SK-MEL-5 (cell line): ENCODE measurements at regions not wholly inside any gene's neighbourhood (a gene's known extent, or its start where the extent isn't known, plus 50 kb on each side); places are given as distances from the start of the nearest gene placed in this dataset.
"Not testable (repeated sequence)": the region's sequence is repeated elsewhere in the genome, so short reads cannot be mapped to it uniquely, and the experiment has no call there.

Source experiments
- DNase-seq: peaks from one replicate; pipeline ENCODE4 v3.0.0-alpha.2; 2016; ENCODE audit warnings: low read depth, low spot score
- in situ Hi-C: cut with HindIII; loops from 2 replicates; pipeline ENCODE4 v1.10.0; 2016; ENCODE audit warnings: low sequenced_read_pairs, high pct_unique_total_duplicates, low pct_unique_long_range_greater_than_20kb

DNA sequence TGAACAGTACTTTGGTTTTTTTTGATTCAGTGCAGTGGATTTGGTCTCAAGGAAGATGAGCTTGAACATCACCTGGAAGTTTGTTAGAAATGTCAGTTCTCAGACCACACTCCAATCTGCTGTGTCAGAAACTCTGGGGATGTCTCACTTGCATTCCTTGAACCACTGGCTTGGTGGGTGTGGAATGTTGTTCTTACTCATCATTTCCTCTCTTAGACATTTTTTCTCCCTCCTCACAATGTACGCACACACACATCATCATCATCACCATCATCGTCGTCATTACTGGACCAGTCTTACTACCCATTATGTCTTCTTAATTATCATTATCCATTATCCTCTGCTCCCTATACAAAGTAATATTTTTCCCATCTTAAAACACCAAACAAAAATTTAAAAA, 91.9 kb upstream of the KCNK2 start:
- in situ Hi-C loops, result no loop called here
- no peak for DNase-seq

DNA sequence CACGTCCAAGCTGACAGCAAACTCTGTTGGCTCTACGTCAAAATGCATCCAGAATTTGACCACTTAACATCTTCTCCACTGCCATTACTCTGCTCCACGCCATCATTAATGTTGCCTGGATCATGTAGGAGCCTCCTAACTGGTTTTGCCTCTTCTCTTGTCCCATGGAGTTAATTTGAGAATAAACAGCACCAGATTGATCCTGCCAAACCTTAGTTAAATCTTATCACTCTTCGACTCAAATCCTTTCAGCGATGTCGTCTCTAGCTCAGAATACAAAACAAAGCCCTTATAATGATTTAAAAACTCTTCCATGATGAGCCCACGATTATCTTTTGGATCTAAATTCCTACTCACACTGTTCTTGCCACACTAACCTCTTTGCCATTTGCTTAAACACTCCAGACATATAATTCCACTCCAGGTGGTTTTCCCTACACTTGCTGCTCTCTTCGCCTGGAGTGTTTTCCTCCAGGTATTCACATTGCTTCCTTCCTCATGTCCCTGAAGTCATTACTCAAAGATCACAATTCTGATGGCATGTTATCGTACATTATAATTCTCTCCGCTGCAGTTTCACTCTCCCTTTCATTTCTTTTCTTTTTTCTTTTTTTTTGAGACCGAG, 90.7 kb upstream of the KCNK2 start:
- in situ Hi-C loops, result no loop called here
- DNase-seq, result no peak

DNA sequence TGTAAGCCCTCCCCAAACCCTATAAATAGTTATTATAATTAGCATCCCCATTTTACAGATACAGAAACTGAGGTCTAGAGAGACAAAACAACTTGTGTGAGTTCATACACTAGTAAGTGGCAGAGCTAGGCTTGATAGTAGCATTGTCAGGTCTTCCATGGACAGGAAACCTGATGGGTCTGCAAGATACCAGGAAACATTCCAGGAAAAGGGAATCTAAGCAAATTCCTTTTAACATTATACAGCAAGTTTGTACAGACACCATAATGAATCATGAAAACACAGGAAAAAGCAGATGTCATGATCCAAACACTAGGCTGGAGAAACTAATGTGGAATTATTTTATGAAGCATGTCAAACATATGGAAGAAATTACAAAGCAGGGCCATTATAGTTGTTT, 89.1 kb upstream of the KCNK2 start:
- DNase-seq, result no peak
- in situ Hi-C loops, result no loop called here

DNA sequence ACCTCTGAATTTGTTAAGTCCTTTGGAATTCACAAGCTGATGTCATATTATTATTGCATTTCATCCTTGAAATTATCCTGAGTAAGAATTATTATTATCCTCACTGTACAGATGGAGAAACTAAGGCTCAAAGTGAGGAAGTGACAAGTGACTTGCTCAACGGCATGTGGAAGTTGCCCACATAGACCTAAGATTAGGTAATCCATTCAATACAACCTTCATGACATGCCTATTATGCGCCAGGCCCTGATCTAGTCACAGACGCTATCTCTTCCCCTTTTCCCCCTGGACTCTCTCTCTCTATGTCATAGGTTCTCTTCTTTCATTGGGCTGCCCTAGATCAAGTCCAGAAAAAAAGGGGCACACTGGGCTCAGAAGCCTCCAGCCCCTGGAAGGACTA, 84.9 kb upstream of the KCNK2 start:
- DNase-seq, result no peak
- in situ Hi-C loops, result no loop called here

DNA sequence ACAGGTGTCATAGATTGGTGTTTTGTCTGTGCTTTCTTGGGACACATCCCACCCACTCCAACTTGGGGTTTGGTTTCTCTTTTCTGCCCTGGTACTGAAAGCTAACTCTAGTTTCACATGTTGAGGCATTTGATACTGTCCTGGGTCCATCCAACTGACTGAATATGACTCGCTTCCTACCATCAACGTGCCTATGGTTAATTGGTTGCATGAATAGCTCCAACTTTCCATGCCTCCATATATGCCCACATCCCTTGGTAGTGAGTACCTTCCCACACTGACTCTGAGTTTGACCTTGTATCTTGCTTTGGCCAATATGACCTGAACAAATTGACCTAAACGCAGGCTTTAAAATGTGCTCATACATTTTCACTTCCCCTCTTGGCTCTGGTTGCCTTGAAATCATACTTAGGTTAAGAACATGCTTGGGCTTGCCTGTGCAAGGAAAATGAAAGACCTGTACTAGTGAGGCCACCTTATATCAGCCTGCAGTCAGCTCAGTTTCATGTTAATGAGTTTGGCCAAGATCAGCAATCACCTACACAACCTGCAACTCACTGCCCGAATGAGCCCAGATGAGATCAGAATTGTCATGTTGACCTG, 81.0 kb upstream of the KCNK2 start:
- in situ Hi-C loops, result no loop called here
- DNase-seq, result no peak

DNA sequence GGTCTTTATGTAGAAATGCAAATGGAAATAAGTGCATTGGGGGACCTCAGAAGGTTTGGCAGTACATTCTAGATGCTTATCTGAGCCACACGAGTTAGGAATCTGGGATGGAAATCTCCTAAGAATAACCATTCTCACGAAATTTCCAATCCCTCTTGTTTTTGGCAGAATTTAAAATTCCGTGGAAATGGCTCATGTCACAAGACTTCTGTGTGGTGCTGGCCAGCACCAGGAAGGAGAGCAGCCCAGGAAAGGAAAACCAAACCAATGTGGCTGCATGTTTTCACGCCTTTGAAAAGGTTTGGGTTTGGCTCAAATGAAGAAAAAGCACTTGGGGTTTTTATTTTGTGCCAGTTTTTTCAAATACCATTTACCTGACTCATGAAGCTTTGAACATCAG, 80.1 kb upstream of the KCNK2 start:
- no peak for DNase-seq
- in situ Hi-C loops, result no loop called here

DNA sequence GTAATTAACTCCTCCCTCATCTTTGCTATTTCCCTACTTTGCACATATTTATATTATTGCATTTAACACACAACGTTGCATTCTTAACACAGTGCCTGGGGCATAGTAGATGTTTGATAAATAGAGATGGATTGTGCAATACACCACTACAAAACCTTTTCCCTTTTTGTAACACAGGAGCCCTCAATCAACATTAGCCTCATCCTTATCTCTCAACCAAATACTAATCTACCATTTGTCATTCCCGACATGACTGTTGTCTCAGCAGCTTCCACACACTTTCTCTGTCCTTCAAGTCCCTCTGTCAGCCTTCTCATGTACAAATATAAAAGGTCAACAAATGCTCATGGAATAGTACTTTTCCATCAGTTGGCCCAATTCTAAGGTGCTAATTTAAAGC, 78.9 kb upstream of the KCNK2 start:
- in situ Hi-C loops, result no loop called here
- no peak for DNase-seq

DNA sequence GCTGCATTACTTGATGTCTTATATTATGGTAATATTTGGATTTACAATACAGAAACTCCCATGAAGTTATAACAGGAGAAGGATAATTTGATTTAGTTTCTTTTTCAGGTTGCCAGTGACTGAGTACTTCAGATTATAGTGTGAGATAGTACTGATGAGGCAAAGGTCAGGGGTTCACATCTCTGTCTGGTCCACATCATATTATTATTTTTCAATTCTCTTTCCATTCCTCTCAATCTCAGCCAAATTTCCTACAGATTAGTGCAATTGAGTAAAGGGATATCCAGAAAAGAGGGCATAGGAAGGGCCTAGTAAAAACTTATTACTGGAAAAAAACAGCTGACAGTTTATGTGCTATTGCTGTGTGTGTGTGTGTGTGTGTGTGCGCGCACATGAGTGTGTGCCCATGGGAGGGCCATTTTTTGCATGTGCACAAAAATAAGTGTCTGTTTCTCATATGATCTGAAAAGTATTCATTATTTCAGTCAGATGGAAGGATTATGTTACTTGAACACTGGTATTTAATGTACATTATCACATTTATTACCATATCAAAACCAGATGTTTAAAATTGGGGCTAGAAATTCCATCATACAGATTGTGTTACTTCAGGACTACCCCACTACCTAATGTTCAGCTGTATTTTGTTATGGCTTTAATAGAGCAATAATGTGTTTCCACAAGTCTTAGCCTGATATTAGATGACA, 78.3 kb upstream of the KCNK2 start:
- in situ Hi-C loops, result no loop called here
- DNase-seq, result no peak

DNA sequence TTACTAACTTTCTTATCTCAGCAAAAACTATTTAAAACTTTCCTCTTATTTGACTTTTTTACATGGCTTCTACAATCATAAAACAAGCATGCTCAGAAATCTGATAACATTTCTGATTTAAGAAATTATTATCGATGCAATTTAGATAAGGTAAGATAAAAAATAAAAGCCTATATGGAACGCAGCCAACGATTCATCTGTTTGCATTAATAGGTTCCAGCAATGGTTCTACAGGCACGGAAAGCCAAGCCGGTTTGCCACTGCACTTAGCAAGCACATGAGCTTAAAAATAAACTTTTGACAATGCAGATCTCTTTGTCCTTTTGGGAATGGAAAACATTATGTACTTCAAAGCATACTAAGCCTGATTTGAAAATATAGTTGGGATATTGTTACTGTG, 77.5 kb upstream of the KCNK2 start:
- in situ Hi-C loops, result no loop called here
- no peak for DNase-seq

DNA sequence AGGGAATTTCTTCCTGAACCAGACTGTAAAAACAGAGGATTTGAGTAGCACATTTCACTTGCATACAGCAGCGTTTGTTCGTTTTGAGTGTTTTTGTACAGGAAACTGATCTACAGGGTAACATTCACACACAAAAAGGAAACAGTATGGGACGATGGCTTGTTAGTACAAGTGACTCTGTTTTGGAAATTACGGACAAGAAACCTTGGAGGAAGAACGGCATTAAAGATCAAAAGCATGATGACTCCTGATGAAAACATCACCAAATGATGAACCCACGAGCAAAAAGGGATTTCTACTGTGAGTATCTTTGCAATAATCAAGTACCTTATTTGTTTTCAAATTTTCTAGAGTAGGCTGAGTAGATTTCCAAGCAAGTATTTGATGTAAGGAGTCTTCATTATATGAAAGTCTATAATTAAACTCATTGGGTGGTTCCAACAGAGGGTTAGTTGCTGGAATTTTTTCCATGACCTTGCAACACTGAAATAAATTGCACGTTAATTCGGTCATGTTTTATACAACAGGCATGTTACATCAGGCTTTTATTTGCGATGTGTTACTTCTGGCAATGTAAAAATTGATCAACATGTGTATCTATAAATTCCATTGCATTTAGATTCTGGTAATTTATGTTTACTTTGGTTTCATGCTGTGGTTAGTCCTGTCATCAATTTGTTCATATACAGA, 76.7 kb upstream of the KCNK2 start:
- in situ Hi-C loops, result no loop called here
- no peak for DNase-seq

DNA sequence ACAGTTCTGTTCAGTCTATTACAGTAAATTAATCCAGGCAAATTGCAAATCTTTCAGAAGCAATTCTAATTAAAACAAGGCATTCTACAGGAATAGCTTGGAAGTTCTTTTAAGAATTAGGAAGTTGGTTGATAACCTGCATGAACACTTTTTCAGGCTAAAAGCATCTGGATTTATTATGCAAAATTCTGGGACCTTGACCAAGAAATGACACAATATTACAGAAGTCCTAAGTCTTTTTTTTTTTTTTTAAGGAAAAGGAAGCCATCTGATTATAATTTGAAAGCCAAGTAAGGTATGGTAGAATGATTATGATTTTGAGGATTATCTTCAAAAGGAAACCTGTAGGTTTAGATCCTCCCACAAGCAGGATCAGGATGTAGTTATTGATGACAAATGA, 74.7 kb upstream of the KCNK2 start:
- DNase-seq, result no peak

DNA sequence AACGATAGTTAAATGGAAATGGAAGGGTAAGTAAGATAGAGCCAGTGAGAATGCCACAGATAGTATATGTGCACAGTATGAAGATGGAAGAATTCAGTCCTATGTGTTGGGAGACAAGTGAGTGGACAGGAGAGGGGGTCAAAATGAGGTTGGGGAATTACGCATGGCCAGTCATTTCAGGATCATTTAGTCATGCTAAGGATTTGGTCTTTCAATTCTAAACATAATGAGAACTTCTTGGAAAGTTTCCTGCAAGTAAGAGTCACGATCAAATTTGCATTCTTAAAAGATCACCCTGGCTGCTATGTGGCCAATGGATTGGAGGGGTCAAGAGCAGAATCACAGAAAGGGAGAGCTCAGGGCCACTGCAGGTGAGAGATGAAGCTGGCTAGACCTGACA, 64.0 kb upstream of the KCNK2 start:
- no peak for DNase-seq
- in situ Hi-C loops, result no loop called here

More for the DNA sequence above, 74.7 kb upstream of the KCNK2 start:
- in situ Hi-C loops, result no loop called here

DNA sequence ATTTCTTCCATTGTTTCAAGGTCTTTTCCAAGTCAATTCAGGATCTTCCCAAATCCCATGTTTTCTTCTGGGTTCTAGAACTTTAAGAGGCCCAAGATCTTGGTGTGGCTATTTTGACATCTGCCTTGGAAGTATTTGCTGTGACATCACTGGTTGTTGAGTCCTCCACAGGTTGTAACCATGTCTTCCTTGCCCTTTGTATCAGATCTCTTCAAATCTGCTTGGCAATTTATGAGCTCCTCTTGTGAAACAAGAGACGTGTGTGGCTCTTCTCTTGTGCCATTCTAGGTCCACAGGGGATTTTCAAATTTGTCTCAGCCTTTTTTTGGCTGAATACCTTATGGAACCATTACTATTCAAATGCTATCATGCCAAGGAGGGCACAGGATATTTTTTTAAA, 60.3 kb upstream of the KCNK2 start:
- in situ Hi-C loops, result no loop called here
- no peak for DNase-seq

DNA sequence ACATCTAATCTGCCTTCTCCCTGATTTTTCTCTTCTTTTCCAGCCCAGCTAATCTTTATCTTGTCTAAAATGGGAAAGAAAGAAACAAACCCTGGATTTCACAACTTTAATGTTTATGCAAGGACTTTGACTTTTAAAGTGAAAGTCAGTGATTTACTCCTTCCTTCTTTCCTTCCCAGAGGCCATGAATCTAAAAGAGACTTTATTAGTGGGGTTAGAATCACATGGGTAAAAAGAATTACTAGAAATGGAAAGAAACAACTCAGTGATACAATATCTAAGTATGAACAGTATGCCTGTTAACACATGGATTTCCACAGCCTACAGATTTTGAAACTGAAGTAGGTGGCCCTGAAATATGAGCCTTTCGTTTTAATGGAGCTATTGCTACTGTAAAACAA, 59.8 kb upstream of the KCNK2 start:
- in situ Hi-C loops, result no loop called here
- no peak for DNase-seq

DNA sequence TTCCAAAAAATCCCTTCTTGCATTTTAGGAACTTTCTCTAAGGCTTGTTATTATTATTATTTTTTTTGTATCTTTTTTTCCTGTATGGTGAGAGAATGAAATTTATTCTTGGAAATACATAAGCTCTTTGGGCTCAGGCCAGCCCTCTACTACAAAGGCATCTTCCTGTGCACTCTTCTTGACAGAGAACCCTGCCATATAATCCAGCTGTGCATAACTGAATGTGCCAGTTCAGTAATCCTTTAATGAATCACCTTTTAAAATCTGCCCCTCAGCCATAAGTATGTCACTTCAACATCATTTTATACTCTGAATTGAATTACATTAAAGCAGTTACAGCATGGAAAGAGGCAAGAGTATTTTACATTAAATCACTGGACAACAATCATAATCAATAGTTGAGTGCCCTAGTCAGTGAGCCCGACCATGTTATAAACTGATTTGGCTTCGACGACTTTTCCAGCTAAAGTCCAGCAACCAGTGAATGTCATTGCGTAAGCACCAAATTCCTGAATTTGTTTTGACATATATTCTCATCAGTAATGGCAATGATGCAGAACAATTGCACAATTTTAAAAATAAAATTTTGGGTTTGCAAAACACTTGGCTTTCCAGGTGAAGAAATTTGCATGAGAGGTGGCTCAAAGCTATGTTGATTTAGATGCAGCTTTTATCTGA, 59.2 kb upstream of the KCNK2 start:
- in situ Hi-C loops, result no loop called here
- DNase-seq, result no peak

DNA sequence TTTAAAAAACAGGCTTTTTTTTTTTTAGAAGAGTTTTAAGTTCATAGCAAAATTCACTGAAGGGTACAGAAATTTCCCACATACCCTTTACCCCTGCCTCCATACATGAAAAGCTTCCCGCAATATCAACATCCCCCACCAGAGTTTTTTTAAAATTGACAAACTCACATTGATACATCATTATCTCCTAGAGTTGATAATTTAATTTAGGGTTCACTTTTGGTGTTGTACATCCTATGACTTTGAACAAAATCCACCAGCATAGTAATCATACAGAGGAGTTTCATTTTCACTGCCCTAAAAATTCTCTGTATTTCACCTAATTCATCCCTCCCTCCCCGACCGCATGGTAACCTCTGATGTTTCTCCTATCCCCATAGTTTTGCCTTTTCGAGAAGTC, 53.6 kb upstream of the KCNK2 start:
- DNase-seq, result no peak
- in situ Hi-C loops, result no loop called here

DNA sequence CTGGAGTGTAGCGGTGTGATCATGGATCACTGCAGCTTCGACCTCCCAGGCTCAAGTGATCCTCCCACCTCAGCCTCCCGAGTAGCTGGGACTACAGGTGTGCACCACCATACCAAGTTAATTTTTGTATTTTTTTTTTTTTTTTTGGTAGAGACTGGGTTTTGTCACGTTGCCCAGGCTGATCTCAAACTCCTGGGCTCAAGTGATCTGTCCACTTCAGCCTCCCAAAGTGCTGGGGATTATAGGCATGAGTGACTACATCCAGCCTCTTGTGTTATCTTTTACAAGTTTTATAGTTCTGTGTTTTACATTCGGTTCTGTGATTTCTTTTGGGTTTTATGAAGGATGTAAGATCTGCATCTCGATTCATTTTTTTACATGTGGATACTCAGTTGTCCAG, 52.0 kb upstream of the KCNK2 start:
- DNase-seq, in situ Hi-C loops: not testable (repeated sequence)

DNA sequence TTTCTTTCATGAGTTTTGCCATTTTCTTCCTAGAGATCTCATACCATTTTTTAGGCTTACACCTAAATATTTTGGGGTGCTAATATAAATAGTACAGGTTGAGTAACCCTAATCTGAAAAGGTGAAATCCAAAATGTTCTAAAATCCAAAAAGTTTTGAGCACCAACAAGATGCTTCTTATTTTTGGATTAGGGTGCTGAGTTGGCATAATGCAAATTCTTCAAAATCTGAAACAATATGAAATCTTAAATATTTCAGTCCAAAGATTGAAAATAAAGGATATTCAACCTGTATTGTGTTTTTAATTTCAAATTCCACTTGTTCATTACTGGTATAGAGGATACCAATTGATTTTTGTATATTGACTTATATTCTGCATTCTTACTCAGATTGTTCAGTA, 51.1 kb upstream of the KCNK2 start:
- no peak for DNase-seq
- in situ Hi-C loops, result no loop called here
